IMR-90 (cell line): ENCODE measurements at regions not wholly inside any gene's neighbourhood (a gene's known extent, or its start where the extent isn't known, plus 50 kb on each side); places are given as distances from the start of the nearest gene placed in this dataset.

Experiments used
- ATAC-seq: fragments of 200-7000 bp; cut with Tn5 transposase; 2 replicates; pipeline ENCODE4 v1.9.1; 2020; ENCODE audit warnings: low read depth, mild to moderate bottlenecking, moderate library complexity
- BruUV-seq: library from RNA; stranded (reverse); fragments of 400-500 nt; replicated peaks from 2 replicates; lab custom pipeline; 2021; lab: Mats Ljungman, UMichigan
- CTCF ChIA-PET: fragments of 300-600 bp; formaldehyde crosslinking; extraction: SDS; loops from one replicate; lab custom pipeline; 2021; ENCODE audit warnings: antibody characterized with exemption; lab: Yijun Ruan, JAX
- POLR2A ChIA-PET: fragments of 300-600 bp; sonication (Branson Sonifier 250); formaldehyde crosslinking; loops from one replicate; lab custom pipeline; 2022; ENCODE audit warnings: antibody characterized with exemption; ENCODE audit not compliant: unreplicated experiment; lab: Charles Lee
- DNase-seq: peaks from one replicate; pipeline ENCODE4 v3.0.0; 2013
- H2AFZ ChIP-seq: replicated peaks from 2 replicates; pipeline ENCODE3; 2013; ENCODE audit warnings: low read length, mild to moderate bottlenecking; ENCODE audit not compliant: poor library complexity
- H2AK5ac ChIP-seq: 2 replicates; pipeline ENCODE4 v1.6.1; 2013; ENCODE audit warnings: low read depth, low read length, inconsistent platforms
- H2AK9ac ChIP-seq: replicated peaks from 2 replicates; pipeline ENCODE3; 2013; ENCODE audit warnings: mild to moderate bottlenecking, low read depth, low read length, moderate library complexity; ENCODE audit not compliant: poor library complexity
- H2BK120ac ChIP-seq: 2 replicates; pipeline ENCODE4 v1.6.1; 2013; ENCODE audit warnings: low read depth, low read length, inconsistent platforms
- H2BK15ac ChIP-seq: 3 replicates; pipeline ENCODE4 v1.6.1; 2013; ENCODE audit warnings: low read depth, low read length, inconsistent platforms
- H2BK20ac ChIP-seq: 2 replicates; pipeline ENCODE4 v1.6.1; 2013; ENCODE audit warnings: low read depth, mild to moderate bottlenecking, inconsistent platforms, low read length, moderate library complexity
- H2BK5ac ChIP-seq: 2 replicates; pipeline ENCODE4 v1.6.1; 2013; ENCODE audit warnings: mild to moderate bottlenecking, low read depth, low read length, inconsistent platforms; ENCODE audit not compliant: poor library complexity, severe bottlenecking
- H3K14ac ChIP-seq: replicated peaks from 2 replicates; pipeline ENCODE4 v1.6.1; 2013; ENCODE audit warnings: low read depth, low read length, inconsistent platforms
- H3K18ac ChIP-seq: 2 replicates; pipeline ENCODE4 v1.6.1; 2013; ENCODE audit warnings: low read depth, low read length, control low read depth
- H3K23ac ChIP-seq: 2 replicates; pipeline ENCODE4 v1.6.1; 2013; ENCODE audit warnings: low read depth, low read length, inconsistent platforms
- H3K27ac ChIP-seq: 2 replicates; pipeline ENCODE4 v1.5.1; 2013; ENCODE audit warnings: mild to moderate bottlenecking, control low read depth, low read length; ENCODE audit not compliant: insufficient read depth
- H3K27me3 ChIP-seq: 2 replicates; pipeline ENCODE4 v1.6.1; 2013; ENCODE audit warnings: low read length; ENCODE audit not compliant: control insufficient read depth, insufficient read depth
- H3K36me3 ChIP-seq: 2 replicates; pipeline ENCODE4 v1.6.1; 2013; ENCODE audit warnings: low read length, mixed read lengths; ENCODE audit not compliant: control insufficient read depth, insufficient read depth
- H3K4ac ChIP-seq: 2 replicates; pipeline ENCODE4 v1.6.1; 2013; ENCODE audit warnings: low read depth, low read length, inconsistent platforms
- H3K4me1 ChIP-seq: 2 replicates; pipeline ENCODE4 v1.6.1; 2013; ENCODE audit warnings: low read length, mixed read lengths; ENCODE audit not compliant: control insufficient read depth, insufficient read depth
- H3K4me2 ChIP-seq: 2 replicates; pipeline ENCODE4 v1.6.1; 2013; ENCODE audit warnings: low read depth, mild to moderate bottlenecking, control low read depth, low read length, moderate library complexity
- H3K4me3 ChIP-seq: 2 replicates; pipeline ENCODE4 v1.5.1; 2013; ENCODE audit warnings: low read depth, mild to moderate bottlenecking, control low read depth, low read length, moderate library complexity; ENCODE audit not compliant: insufficient read depth
- H3K56ac ChIP-seq: 2 replicates; pipeline ENCODE4 v1.6.1; 2013; ENCODE audit warnings: low read length, inconsistent platforms; ENCODE audit not compliant: insufficient read depth; ENCODE audit errors: extremely low read depth
- H3K79me1 ChIP-seq, 2 experiments: 2 replicates each; pipeline ENCODE4 v1.6.1; 2013; ENCODE audit warnings: low read length in 2 of 2, inconsistent platforms in 1 of 2, low read depth in 1 of 2
- H3K9ac ChIP-seq: 2 replicates; pipeline ENCODE4 v1.6.1; 2013; ENCODE audit warnings: low read depth, low read length, control low read depth
- H3K9me1 ChIP-seq: 2 replicates; pipeline ENCODE4 v1.6.1; 2013; ENCODE audit warnings: low read length, inconsistent platforms; ENCODE audit not compliant: insufficient read depth
- H3K9me3 ChIP-seq: 2 replicates; pipeline ENCODE4 v1.6.1; 2013; ENCODE audit warnings: low read length; ENCODE audit not compliant: control insufficient read depth, insufficient read depth
- H4K20me1 ChIP-seq: 2 replicates; pipeline ENCODE4 v1.6.1; 2013; ENCODE audit warnings: low read length, inconsistent platforms; ENCODE audit not compliant: insufficient read depth
- H4K5ac ChIP-seq: 2 replicates; pipeline ENCODE4 v1.6.1; 2013; ENCODE audit warnings: mild to moderate bottlenecking, low read depth, low read length, control low read depth
- H4K8ac ChIP-seq, 2 experiments: 2 replicates each; pipeline ENCODE4 v1.6.1; 2013; ENCODE audit warnings: low read depth in 2 of 2, low read length in 2 of 2, control low read depth in 1 of 2, inconsistent platforms in 1 of 2
- H4K91ac ChIP-seq: 2 replicates; pipeline ENCODE4 v1.6.1; 2013; ENCODE audit warnings: low read depth, low read length, inconsistent platforms; ENCODE audit not compliant: insufficient read depth
- BHLHE40 ChIP-seq: fragments of 150-350 bp; IDR thresholded peaks from 2 replicates; pipeline ENCODE4 v1.6.1; 2016; ENCODE audit warnings: mild to moderate bottlenecking, low read depth, low read length
- CEBPB ChIP-seq: IDR thresholded peaks from 2 replicates; pipeline ENCODE4 v1.6.1; 2012; ENCODE audit warnings: low read depth, low read length, improper control_type of control experiment
- CHD1 ChIP-seq: IDR thresholded peaks from 2 replicates; pipeline ENCODE4 v1.6.1; 2012; ENCODE audit warnings: low read depth, low read length, improper control_type of control experiment
- FOS ChIP-seq: fragments of 150-350 bp; IDR thresholded peaks from 2 replicates; pipeline ENCODE4 v1.6.1; 2016; ENCODE audit warnings: low read depth, low read length
- MAFK ChIP-seq: IDR thresholded peaks from 2 replicates; pipeline ENCODE4 v1.6.1; 2012; ENCODE audit warnings: low read depth, low read length, improper control_type of control experiment
- MAZ ChIP-seq: IDR thresholded peaks from 2 replicates; pipeline ENCODE4 v1.6.1; 2012; ENCODE audit warnings: low read depth, mild to moderate bottlenecking, low read length, improper control_type of control experiment, moderate library complexity, borderline replicate concordance
- MXI1 ChIP-seq: IDR thresholded peaks from 2 replicates; pipeline ENCODE4 v1.6.1; 2012; ENCODE audit warnings: low read depth, mild to moderate bottlenecking, low read length, moderate library complexity, borderline replicate concordance
- NFE2L2 ChIP-seq: fragments of 150-350 bp; IDR thresholded peaks from 2 replicates; pipeline ENCODE4 v1.6.1; 2016; ENCODE audit warnings: low read depth, mild to moderate bottlenecking, low read length
- POLR2A ChIP-seq: IDR thresholded peaks from 2 replicates; pipeline ENCODE4 v1.6.1; 2012; ENCODE audit warnings: mild to moderate bottlenecking, low read depth, low read length
- RAD21 ChIP-seq: IDR thresholded peaks from 2 replicates; pipeline ENCODE4 v1.6.1; 2012; ENCODE audit warnings: low read length, improper control_type of control experiment
- RCOR1 ChIP-seq: IDR thresholded peaks from 2 replicates; pipeline ENCODE4 v1.6.1; 2012; ENCODE audit warnings: mild to moderate bottlenecking, low read length, improper control_type of control experiment; ENCODE audit not compliant: insufficient replicate concordance
- RFX5 ChIP-seq: IDR thresholded peaks from 2 replicates; pipeline ENCODE4 v1.8.0; 2012; ENCODE audit warnings: low read depth, mild to moderate bottlenecking, low read length, moderate library complexity
- SMC3 ChIP-seq: fragments of 150-350 bp; IDR thresholded peaks from 2 replicates; pipeline ENCODE4 v1.6.1; 2016; ENCODE audit warnings: low read depth, mild to moderate bottlenecking, antibody characterized with exemption, low read length, moderate library complexity
- WGBS, 2 experiments: methylation state at CpG; one replicate each; pipeline versions ENCODE4 v1.1.5 to v1.1.7; 2013; ENCODE audit warnings: missing lambda C conversion rate in 2 of 2; ENCODE audit not compliant: insufficient read length in 1 of 2; ENCODE audit errors: extremely low coverage in 2 of 2; 5-methylcytosine and 5-hydroxymethylcytosine counted together
- dilution Hi-C: fragments of 300-500 bp; cut with HindIII; formaldehyde crosslinking; loops from one replicate; pipeline ENCODE4 v1.14.3; 2018; ENCODE audit warnings: low sequenced_read_pairs; ENCODE audit not compliant: unreplicated experiment
- in situ Hi-C: fragments of 300-500 bp; cut with MboI; formaldehyde crosslinking; loops from 3 replicates; pipeline ENCODE4 v1.14.3; 2019; ENCODE audit warnings: low sequenced_read_pairs, inconsistent platforms, mixed read lengths
- intact Hi-C: fragments of 100-400 bp; cut with micrococcal nuclease; formaldehyde crosslinking; loops from 2 replicates; pipeline ENCODE4 v1.10.0; 2022
- TF ChIP-seq, protein P1 (sequence below): fragments of 150-350 bp; IDR thresholded peaks from 2 replicates; pipeline ENCODE4 v1.6.1; 2016; ENCODE audit warnings: low read depth, mild to moderate bottlenecking, low read length, moderate library complexity, borderline replicate concordance
- TF ChIP-seq, protein P2 (sequence below): conservative IDR thresholded peaks from 2 replicates; pipeline ENCODE4 v1.5.1; 2012; ENCODE audit warnings: mild to moderate bottlenecking, low read depth, low read length, improper control_type of control experiment
- TF ChIP-seq, protein P3 (sequence below): fragments of 150-350 bp; IDR thresholded peaks from 2 replicates; pipeline ENCODE4 v1.6.1; 2017; ENCODE audit warnings: mild to moderate bottlenecking, antibody characterized with exemption, low read length, low read depth

DNA sequence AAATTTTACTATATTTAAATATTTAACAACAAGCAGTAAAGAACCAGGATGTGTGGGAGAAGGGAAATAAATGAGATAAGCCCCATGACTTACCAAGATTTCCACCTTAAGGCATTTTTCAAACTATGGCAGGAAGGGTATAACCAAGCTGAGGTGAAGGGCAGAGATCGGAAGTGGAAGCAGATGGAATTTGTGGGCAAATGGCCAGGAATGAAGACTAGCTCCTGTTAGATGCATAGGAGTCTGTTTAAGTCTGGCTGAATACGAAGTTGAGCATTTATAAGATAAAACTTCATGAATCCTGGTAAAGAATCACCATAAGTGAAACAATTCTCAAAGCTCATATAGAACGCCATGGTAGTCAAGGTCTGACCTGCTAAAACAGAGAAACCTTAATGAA, 163.5 kb downstream of the DIO2 start:
- Histone ChIP-seq H2BK15ac (no peak overlapping the region), H3K27me3 (no peaks in the 10 kb centered on the region), H3K36me3 (no peaks in the 10 kb centered on the region), H4K91ac (no peak overlapping the region), H3K79me1 (no peaks in the 10 kb centered on the region), H3K4me1 (no peaks in the 10 kb centered on the region), H4K5ac (no peak overlapping the region), H2AK9ac (no peak overlapping the region), H3K23ac (no peak overlapping the region), H2BK120ac (no peak overlapping the region), H4K8ac (no peak overlapping the region), H3K56ac (no peak overlapping the region), H2AK5ac (no peak overlapping the region), H3K4ac (no peak overlapping the region), H2BK5ac (no peak overlapping the region), H3K4me3 (no peak overlapping the region), H3K27ac (no peak overlapping the region), H4K20me1 (no peaks in the 10 kb centered on the region), H2AFZ (no peak overlapping the region), H3K14ac (no peak overlapping the region), H3K9me3 (no peaks in the 10 kb centered on the region), H3K4me2 (no peak overlapping the region), H2BK20ac (no peak overlapping the region), H3K9ac (no peak overlapping the region), H3K9me1 (no peaks in the 10 kb centered on the region), H3K18ac (no peak overlapping the region)
- no peak for ATAC-seq
- in situ Hi-C loops = loop anchor here (25.0 kb wide), 1 partner anchor 1085 kb away; no protein-coding TSS in a partner anchor
- TF ChIP-seq SMC3 (no peak), POLR2A (no peak), MXI1 (no peak), NFE2L2 (no peak), RAD21 (no peak), CEBPB (no peak), MAZ (no peak), MAFK (no peak), FOS (no peak), RFX5 (no peak), BHLHE40 (no peak), CHD1 (no peak), RCOR1 (no peak)
- TF ChIP-seq, protein P1, sequence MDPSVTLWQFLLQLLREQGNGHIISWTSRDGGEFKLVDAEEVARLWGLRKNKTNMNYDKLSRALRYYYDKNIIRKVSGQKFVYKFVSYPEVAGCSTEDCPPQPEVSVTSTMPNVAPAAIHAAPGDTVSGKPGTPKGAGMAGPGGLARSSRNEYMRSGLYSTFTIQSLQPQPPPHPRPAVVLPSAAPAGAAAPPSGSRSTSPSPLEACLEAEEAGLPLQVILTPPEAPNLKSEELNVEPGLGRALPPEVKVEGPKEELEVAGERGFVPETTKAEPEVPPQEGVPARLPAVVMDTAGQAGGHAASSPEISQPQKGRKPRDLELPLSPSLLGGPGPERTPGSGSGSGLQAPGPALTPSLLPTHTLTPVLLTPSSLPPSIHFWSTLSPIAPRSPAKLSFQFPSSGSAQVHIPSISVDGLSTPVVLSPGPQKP = no peak
- TF ChIP-seq, protein P2, sequence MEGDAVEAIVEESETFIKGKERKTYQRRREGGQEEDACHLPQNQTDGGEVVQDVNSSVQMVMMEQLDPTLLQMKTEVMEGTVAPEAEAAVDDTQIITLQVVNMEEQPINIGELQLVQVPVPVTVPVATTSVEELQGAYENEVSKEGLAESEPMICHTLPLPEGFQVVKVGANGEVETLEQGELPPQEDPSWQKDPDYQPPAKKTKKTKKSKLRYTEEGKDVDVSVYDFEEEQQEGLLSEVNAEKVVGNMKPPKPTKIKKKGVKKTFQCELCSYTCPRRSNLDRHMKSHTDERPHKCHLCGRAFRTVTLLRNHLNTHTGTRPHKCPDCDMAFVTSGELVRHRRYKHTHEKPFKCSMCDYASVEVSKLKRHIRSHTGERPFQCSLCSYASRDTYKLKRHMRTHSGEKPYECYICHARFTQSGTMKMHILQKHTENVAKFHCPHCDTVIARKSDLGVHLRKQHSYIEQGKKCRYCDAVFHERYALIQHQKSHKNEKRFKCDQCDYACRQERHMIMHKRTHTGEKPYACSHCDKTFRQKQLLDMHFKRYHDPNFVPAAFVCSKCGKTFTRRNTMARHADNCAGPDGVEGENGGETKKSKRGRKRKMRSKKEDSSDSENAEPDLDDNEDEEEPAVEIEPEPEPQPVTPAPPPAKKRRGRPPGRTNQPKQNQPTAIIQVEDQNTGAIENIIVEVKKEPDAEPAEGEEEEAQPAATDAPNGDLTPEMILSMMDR = no peak
- TF ChIP-seq, protein P3, sequence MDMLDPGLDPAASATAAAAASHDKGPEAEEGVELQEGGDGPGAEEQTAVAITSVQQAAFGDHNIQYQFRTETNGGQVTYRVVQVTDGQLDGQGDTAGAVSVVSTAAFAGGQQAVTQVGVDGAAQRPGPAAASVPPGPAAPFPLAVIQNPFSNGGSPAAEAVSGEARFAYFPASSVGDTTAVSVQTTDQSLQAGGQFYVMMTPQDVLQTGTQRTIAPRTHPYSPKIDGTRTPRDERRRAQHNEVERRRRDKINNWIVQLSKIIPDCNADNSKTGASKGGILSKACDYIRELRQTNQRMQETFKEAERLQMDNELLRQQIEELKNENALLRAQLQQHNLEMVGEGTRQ = no peak
- WGBS, 2 experiments = no CpG with 5 or more reads among the region's 3 CpGs
- intact Hi-C loops = no loop called here
- BruUV-seq = no TSS peak
- DNase-seq = no peak
- dilution Hi-C loops = no loop called here
- ChIA-PET CTCF (interaction anchor here (2.5 kb wide), 1 partner anchor 9 kb away, joined by 9 read pairs; no protein-coding TSS in a partner anchor), POLR2A (no interaction called here)
